GM12891 (cell line): ENCODE measurements at regions not wholly inside any gene's neighbourhood (a gene's known extent, or its start where the extent isn't known, plus 50 kb on each side); places are given as distances from the start of the nearest gene placed in this dataset.

Experiments used
- PAX5 ChIP-seq: IDR thresholded peaks from 2 replicates; pipeline ENCODE4 v1.6.1; 2011; ENCODE audit warnings: low read length, moderate library complexity, mild to moderate bottlenecking; ENCODE audit not compliant: insufficient read depth, severe bottlenecking
- POLR2A ChIP-seq: IDR thresholded peaks from 2 replicates; pipeline ENCODE4 v1.6.1; 2011; ENCODE audit warnings: low read depth, low read length, control low read depth
- POLR2AphosphoS5 ChIP-seq: IDR thresholded peaks from 2 replicates; pipeline ENCODE4 v1.6.1; 2011; ENCODE audit warnings: low read depth, low read length, control low read depth
- SPI1 ChIP-seq: IDR thresholded peaks from 2 replicates; pipeline ENCODE4 v1.6.1; 2011; ENCODE audit warnings: low read depth, low read length, control low read depth
- TAF1 ChIP-seq: IDR thresholded peaks from 2 replicates; pipeline ENCODE4 v1.6.1; 2011; ENCODE audit warnings: low read depth, low read length, control low read depth

DNA sequence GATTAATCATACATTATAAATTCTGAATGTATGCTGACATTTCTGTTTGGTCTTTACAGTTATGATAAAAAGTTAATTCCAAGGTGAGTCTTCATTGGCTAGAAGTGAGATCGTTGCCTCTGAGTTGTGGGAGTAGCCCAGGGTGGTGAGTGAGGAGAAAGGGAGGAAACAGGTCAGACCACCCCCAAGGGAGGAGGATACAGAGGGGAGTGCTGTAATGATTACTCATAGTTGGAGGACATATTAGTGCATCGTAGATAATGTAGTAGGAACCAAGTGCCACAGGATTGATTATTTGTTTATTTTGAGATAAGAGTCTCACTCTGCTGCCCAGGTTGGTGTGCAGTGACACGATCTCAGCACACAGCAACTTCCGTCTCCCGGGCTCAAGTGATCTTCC lies 672.2 kb downstream of the INHBA start:
- TF ChIP-seq POLR2AphosphoS5, result no peak
- TF ChIP-seq PAX5, result no peak
- TF ChIP-seq SPI1, result no peak
- TF ChIP-seq POLR2A, result no peak
- TF ChIP-seq TAF1, result no peak
